ENCODE measurements at regions not wholly inside any gene's neighbourhood (a gene's known extent, or its start where the extent isn't known, plus 50 kb on each side); places are given as distances from the start of the nearest gene placed in this dataset.

DNA sequence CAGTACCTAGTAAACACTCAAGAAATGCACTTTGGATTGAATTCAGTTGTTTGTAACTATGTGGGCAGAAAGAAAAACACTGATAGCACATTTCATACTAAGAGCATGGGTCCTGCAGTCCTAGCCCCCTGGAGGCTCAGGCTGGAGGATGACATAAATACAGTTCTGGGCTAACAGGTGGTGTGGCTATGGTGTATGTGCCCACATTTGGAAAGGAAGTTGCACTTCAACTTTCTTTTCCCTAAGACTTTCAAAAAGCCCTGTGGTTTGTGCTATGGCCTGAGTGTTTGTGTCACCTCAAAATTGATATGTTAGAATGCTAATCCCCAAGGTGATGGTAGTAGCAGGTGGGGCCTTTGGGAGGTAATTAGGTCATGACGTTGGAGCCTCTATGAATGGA, 218.2 kb downstream of the CDCA7 start:
- TF ChIP-seq, protein P1, sequence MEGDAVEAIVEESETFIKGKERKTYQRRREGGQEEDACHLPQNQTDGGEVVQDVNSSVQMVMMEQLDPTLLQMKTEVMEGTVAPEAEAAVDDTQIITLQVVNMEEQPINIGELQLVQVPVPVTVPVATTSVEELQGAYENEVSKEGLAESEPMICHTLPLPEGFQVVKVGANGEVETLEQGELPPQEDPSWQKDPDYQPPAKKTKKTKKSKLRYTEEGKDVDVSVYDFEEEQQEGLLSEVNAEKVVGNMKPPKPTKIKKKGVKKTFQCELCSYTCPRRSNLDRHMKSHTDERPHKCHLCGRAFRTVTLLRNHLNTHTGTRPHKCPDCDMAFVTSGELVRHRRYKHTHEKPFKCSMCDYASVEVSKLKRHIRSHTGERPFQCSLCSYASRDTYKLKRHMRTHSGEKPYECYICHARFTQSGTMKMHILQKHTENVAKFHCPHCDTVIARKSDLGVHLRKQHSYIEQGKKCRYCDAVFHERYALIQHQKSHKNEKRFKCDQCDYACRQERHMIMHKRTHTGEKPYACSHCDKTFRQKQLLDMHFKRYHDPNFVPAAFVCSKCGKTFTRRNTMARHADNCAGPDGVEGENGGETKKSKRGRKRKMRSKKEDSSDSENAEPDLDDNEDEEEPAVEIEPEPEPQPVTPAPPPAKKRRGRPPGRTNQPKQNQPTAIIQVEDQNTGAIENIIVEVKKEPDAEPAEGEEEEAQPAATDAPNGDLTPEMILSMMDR (IDR thresholded peaks at IDR 0.05): no peak
- TF ChIP-seq POLR2A (IDR thresholded peaks at IDR 0.05): no peak
